Activated CD8-positive, alpha-beta T cell treated with anti-CD3 and anti-CD28 coated beads, Interleukin-2, amount 10 ng/mL, durations not matched to agents 7 days and 5 days (primary cell): ENCODE measurements at regions not wholly inside any gene's neighbourhood (a gene's known extent, or its start where the extent isn't known, plus 50 kb on each side); places are given as distances from the start of the nearest gene placed in this dataset.

Experiments used
- ATAC-seq: fragments of 150-1000 bp; cut with Tn5 transposase; one replicate; pipeline ENCODE4 v1.10.0; 2021; ENCODE audit warnings: moderate library complexity
- CTCF ChIA-PET: fragments of 350-600 bp; sonication (Branson Sonifier 250); formaldehyde crosslinking; loops from one replicate; lab custom pipeline; 2021; ENCODE audit warnings: antibody characterized with exemption; lab: Charles Lee
- POLR2A ChIA-PET: fragments of 350-600 bp; sonication (Branson Sonifier 250); formaldehyde crosslinking; loops from one replicate; lab custom pipeline; 2021; ENCODE audit warnings: antibody characterized with exemption; lab: Charles Lee
- DNase-seq: peaks from one replicate; pipeline ENCODE4 v3.0.0-alpha.2; 2020
- H3K27ac Mint-ChIP-seq: one replicate; pipeline ENCODE4 v1.8.0; 2021; ENCODE audit warnings: mild to moderate bottlenecking, mixed read lengths
- H3K27me3 Mint-ChIP-seq: one replicate; pipeline ENCODE4 v1.8.0; 2021; ENCODE audit warnings: low read depth, mixed read lengths
- H3K36me3 Mint-ChIP-seq: one replicate; pipeline ENCODE4 v1.8.0; 2021; ENCODE audit warnings: low read depth, mixed read lengths
- H3K4me1 Mint-ChIP-seq: one replicate; pipeline ENCODE4 v1.8.0; 2021; ENCODE audit warnings: low read depth, mixed read lengths
- H3K4me3 Mint-ChIP-seq: one replicate; pipeline ENCODE4 v1.8.0; 2021; ENCODE audit warnings: mild to moderate bottlenecking, mixed read lengths
- H3K9me3 Mint-ChIP-seq: one replicate; pipeline ENCODE4 v1.8.0; 2022; ENCODE audit warnings: mixed read lengths; ENCODE audit not compliant: insufficient read depth

GRCh38 chr3:182392182-182392937 is 400.9 kb upstream of the ATP11B start:
- no peak overlapping the region for H3K27ac Mint-ChIP-seq
- ATAC-seq (no peak), DNase-seq (no peak)
- H3K4me3 Mint-ChIP-seq, result no peak overlapping the region
- no peaks in the 10 kb centered on the region for H3K36me3 Mint-ChIP-seq
- H3K4me1 Mint-ChIP-seq, result no peaks in the 10 kb centered on the region
- H3K9me3 Mint-ChIP-seq, result no peaks in the 10 kb centered on the region
- H3K27me3 Mint-ChIP-seq, result no peaks in the 10 kb centered on the region
- ChIA-PET POLR2A (no interaction called here), CTCF (no interaction called here)

GRCh38 chr3:182393151-182393550 is 400.2 kb upstream of the ATP11B start:
- no peaks in the 10 kb centered on the region for H3K4me1 Mint-ChIP-seq
- H3K4me3 Mint-ChIP-seq, result no peak overlapping the region
- ATAC-seq, result no peak
- CTCF ChIA-PET, result no interaction called here
- H3K27me3 Mint-ChIP-seq, result no peaks in the 10 kb centered on the region
- no peaks in the 10 kb centered on the region for H3K36me3 Mint-ChIP-seq
- no peak for DNase-seq
- no peaks in the 10 kb centered on the region for H3K9me3 Mint-ChIP-seq
- no peak overlapping the region for H3K27ac Mint-ChIP-seq
- POLR2A ChIA-PET, result no interaction called here

- DNase-seq, result no peak
- Mint-ChIP-seq H3K36me3 (no peaks in the 10 kb centered on the region), H3K4me1 (no peaks in the 10 kb centered on the region), H3K9me3 (no peaks in the 10 kb centered on the region), H3K4me3 (no peak overlapping the region), H3K27me3 (no peaks in the 10 kb centered on the region), H3K27ac (no peak overlapping the region)
- ChIA-PET CTCF (no interaction called here), POLR2A (no interaction called here)
- no peak for ATAC-seq
These were observed 399.4 kb upstream of the ATP11B start for GRCh38 chr3:182393830-182394367.

GRCh38 chr3:182397164-182397563 is 396.1 kb upstream of the ATP11B start:
- no peaks in the 10 kb centered on the region for H3K27me3 Mint-ChIP-seq
- no peaks in the 10 kb centered on the region for H3K36me3 Mint-ChIP-seq
- ChIA-PET CTCF (no interaction called here), POLR2A (no interaction called here)
- no peaks in the 10 kb centered on the region for H3K9me3 Mint-ChIP-seq
- no peak overlapping the region for H3K27ac Mint-ChIP-seq
- H3K4me1 Mint-ChIP-seq, result no peaks in the 10 kb centered on the region
- ATAC-seq (no peak), DNase-seq (no peak)
- no peak overlapping the region for H3K4me3 Mint-ChIP-seq

GRCh38 chr3:182399978-182400737 is 393.1 kb upstream of the ATP11B start:
- H3K4me1 Mint-ChIP-seq, result no peaks in the 10 kb centered on the region
- H3K27me3 Mint-ChIP-seq, result no peaks in the 10 kb centered on the region
- H3K27ac Mint-ChIP-seq, result no peak overlapping the region
- ATAC-seq (no peak), DNase-seq (no peak)
- no peaks in the 10 kb centered on the region for H3K36me3 Mint-ChIP-seq
- CTCF ChIA-PET, result no interaction called here
- POLR2A ChIA-PET, result no interaction called here
- H3K9me3 Mint-ChIP-seq, result no peaks in the 10 kb centered on the region
- no peak overlapping the region for H3K4me3 Mint-ChIP-seq

- Mint-ChIP-seq H3K4me1 (no peaks in the 10 kb centered on the region), H3K27ac (no peak overlapping the region), H3K9me3 (no peaks in the 10 kb centered on the region), H3K4me3 (no peak overlapping the region), H3K27me3 (no peaks in the 10 kb centered on the region), H3K36me3 (no peaks in the 10 kb centered on the region)
- POLR2A ChIA-PET, result no interaction called here
- no peak for DNase-seq
- ATAC-seq, result no peak
- CTCF ChIA-PET, result no interaction called here
These were observed 392.5 kb upstream of the ATP11B start for GRCh38 chr3:182400838-182401237.

GRCh38 chr3:182404031-182404430 is 389.3 kb upstream of the ATP11B start:
- Mint-ChIP-seq H3K4me1 (no peaks in the 10 kb centered on the region), H3K36me3 (no peaks in the 10 kb centered on the region), H3K9me3 (no peaks in the 10 kb centered on the region), H3K4me3 (no peak overlapping the region), H3K27me3 (no peaks in the 10 kb centered on the region), H3K27ac (no peak overlapping the region)
- POLR2A ChIA-PET, result no interaction called here
- DNase-seq, result no peak
- no peak for ATAC-seq
- CTCF ChIA-PET, result interaction anchor here (1.1 kb wide), 1 partner anchor 20 kb away, joined by 4 read pairs; no protein-coding TSS in a partner anchor

GRCh38 chr3:182405759-182406158 is 387.5 kb upstream of the ATP11B start:
- no peak overlapping the region for H3K27ac Mint-ChIP-seq
- POLR2A ChIA-PET, result no interaction called here
- CTCF ChIA-PET, result no interaction called here
- no peak for DNase-seq
- H3K4me3 Mint-ChIP-seq, result no peak overlapping the region
- no peak for ATAC-seq
- no peaks in the 10 kb centered on the region for H3K4me1 Mint-ChIP-seq
- H3K27me3 Mint-ChIP-seq, result no peaks in the 10 kb centered on the region
- H3K36me3 Mint-ChIP-seq, result no peaks in the 10 kb centered on the region
- no peaks in the 10 kb centered on the region for H3K9me3 Mint-ChIP-seq

- Mint-ChIP-seq H3K9me3 (no peaks in the 10 kb centered on the region), H3K27ac (no peak overlapping the region), H3K4me1 (no peaks in the 10 kb centered on the region), H3K4me3 (no peak overlapping the region), H3K36me3 (no peaks in the 10 kb centered on the region), H3K27me3 (no peaks in the 10 kb centered on the region)
- DNase-seq, result no peak
- ChIA-PET POLR2A (no interaction called here), CTCF (no interaction called here)
- ATAC-seq, result no peak
These were observed 386.5 kb upstream of the ATP11B start for GRCh38 chr3:182406786-182407185.

- no peak overlapping the region for H3K27ac Mint-ChIP-seq
- H3K36me3 Mint-ChIP-seq, result no peaks in the 10 kb centered on the region
- H3K9me3 Mint-ChIP-seq, result no peaks in the 10 kb centered on the region
- H3K4me3 Mint-ChIP-seq, result no peak overlapping the region
- no peak for DNase-seq
- H3K27me3 Mint-ChIP-seq, result no peaks in the 10 kb centered on the region
- POLR2A ChIA-PET, result no interaction called here
- CTCF ChIA-PET, result no interaction called here
- ATAC-seq, result no peak
- H3K4me1 Mint-ChIP-seq, result no peaks in the 10 kb centered on the region
These were observed 383.3 kb upstream of the ATP11B start for GRCh38 chr3:182410051-182410450.

- Mint-ChIP-seq H3K4me1 (no peaks in the 10 kb centered on the region), H3K36me3 (no peaks in the 10 kb centered on the region), H3K27ac (no peak overlapping the region), H3K9me3 (no peaks in the 10 kb centered on the region), H3K27me3 (no peaks in the 10 kb centered on the region), H3K4me3 (no peak overlapping the region)
- ATAC-seq (no peak), DNase-seq (no peak)
- ChIA-PET CTCF (no interaction called here), POLR2A (no interaction called here)
These were observed 381.2 kb upstream of the ATP11B start for GRCh38 chr3:182412066-182412465.

- CTCF ChIA-PET, result no interaction called here
- Mint-ChIP-seq H3K9me3 (no peaks in the 10 kb centered on the region), H3K4me1 (no peaks in the 10 kb centered on the region), H3K27me3 (no peaks in the 10 kb centered on the region), H3K36me3 (no peaks in the 10 kb centered on the region), H3K27ac (no peak overlapping the region), H3K4me3 (no peak overlapping the region)
- no peak for ATAC-seq
- POLR2A ChIA-PET, result no interaction called here
- DNase-seq, result no peak
These were observed 380.2 kb upstream of the ATP11B start for GRCh38 chr3:182413061-182413460.
